ENCODE measurements at regions not wholly inside any gene's neighbourhood (a gene's known extent, or its start where the extent isn't known, plus 50 kb on each side); places are given as distances from the start of the nearest gene placed in this dataset.

DNA sequence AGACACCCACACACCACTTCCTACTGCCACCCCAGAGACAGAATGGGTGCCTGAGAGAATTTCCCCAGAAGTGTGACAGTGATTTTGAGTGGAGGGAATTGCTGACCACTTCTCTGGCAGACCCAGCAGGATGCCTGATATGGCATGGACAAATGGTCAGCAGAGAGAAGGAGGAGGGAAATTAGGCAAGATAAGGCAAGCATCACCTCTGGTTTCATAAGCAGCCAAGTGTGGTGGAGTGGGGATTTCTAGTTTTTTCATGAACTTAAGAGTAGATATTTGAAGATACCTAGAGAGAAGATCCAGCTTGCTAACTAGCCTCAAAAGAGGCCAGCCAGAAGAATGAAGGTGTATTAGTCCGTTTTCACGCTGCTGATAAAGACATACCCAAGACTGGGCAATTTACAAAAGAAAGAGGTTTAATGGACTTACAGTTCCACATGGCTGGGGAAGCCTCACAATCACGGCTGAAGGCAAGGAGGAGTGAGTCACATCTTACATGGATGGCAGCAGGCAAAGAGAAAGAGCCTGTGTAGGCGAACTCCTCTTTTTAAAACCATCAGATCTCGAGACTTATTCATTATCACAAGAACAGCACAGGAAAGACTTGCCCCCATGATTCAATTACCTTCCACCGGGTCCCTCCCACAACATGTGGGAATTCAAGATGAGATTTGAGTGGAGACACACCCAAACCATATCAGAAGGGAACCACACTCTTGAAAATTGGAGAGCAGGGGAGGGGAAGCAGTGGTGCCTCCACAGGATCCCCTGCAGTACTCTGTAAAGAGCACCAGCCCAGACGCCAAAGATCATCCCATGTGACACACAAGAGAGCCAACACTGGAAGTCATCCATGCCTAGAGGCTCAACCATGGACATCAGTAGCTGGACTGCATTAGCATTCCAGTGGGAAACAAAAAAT, 64.2 kb downstream of the RBM43 start:
- H3K36me3 ChIP-seq (ENCODE audit: insufficient read depth, low read length) = no peaks in the 10 kb centered on the region
- no peaks in the 10 kb centered on the region for H3K27me3 ChIP-seq (ENCODE audit: insufficient read depth, low read length)
- no peak overlapping the region for H3K27ac ChIP-seq (ENCODE audit: low read depth, low read length)
- no peak overlapping the region for H3K4me3 ChIP-seq (ENCODE audit: insufficient read depth, low read length)
- no peaks in the 10 kb centered on the region for H3K79me2 ChIP-seq (ENCODE audit: insufficient read depth, low read length)
- TF ChIP-seq CTCF (IDR thresholded peaks at IDR 0.05; ENCODE audit: extremely low read depth, low read depth, low read length) = no peak
- no peaks in the 10 kb centered on the region for H3K4me1 ChIP-seq (ENCODE audit: insufficient read depth, low read length)
- H4K20me1 ChIP-seq (ENCODE audit: insufficient read depth, low read length) = no peaks in the 10 kb centered on the region
- no peak overlapping the region for H2AFZ ChIP-seq (ENCODE audit: low read length)
- no peak overlapping the region for H3K4me2 ChIP-seq (ENCODE audit: insufficient read depth, low read length)
- no peaks in the 10 kb centered on the region for H3K9me3 ChIP-seq (ENCODE audit: low read depth, low read length)
- DNase-seq (ENCODE audit: insufficient read length, low spot score, missing footprints) = no peak

- Histone ChIP-seq H2AFZ (ENCODE audit: low read length) (no peak overlapping the region), H3K4me1 (ENCODE audit: insufficient read depth, low read length) (no peaks in the 10 kb centered on the region), H3K27me3 (ENCODE audit: insufficient read depth, low read length) (no peaks in the 10 kb centered on the region), H3K79me2 (ENCODE audit: insufficient read depth, low read length) (no peaks in the 10 kb centered on the region), H3K4me2 (ENCODE audit: insufficient read depth, low read length) (no peak overlapping the region), H3K27ac (ENCODE audit: low read depth, low read length) (no peak overlapping the region), H3K9me3 (ENCODE audit: low read depth, low read length) (no peaks in the 10 kb centered on the region), H3K4me3 (ENCODE audit: insufficient read depth, low read length) (no peak overlapping the region), H4K20me1 (ENCODE audit: insufficient read depth, low read length) (no peaks in the 10 kb centered on the region), H3K36me3 (ENCODE audit: insufficient read depth, low read length) (no peaks in the 10 kb centered on the region)
- DNase-seq (ENCODE audit: insufficient read length, low spot score, missing footprints) = no peak
- TF ChIP-seq CTCF (IDR thresholded peaks at IDR 0.05; ENCODE audit: extremely low read depth, low read depth, low read length) = no peak
These were observed 68.1 kb downstream of the RBM43 start for GRCh38 chr2:151193576-151193975.

- no peaks in the 10 kb centered on the region for H4K20me1 ChIP-seq (ENCODE audit: insufficient read depth, low read length)
- no peaks in the 10 kb centered on the region for H3K36me3 ChIP-seq (ENCODE audit: insufficient read depth, low read length)
- no peaks in the 10 kb centered on the region for H3K9me3 ChIP-seq (ENCODE audit: low read depth, low read length)
- no peak for DNase-seq (ENCODE audit: insufficient read length, low spot score, missing footprints)
- H2AFZ ChIP-seq (ENCODE audit: low read length) = no peak overlapping the region
- H3K4me1 ChIP-seq (ENCODE audit: insufficient read depth, low read length) = no peaks in the 10 kb centered on the region
- H3K4me2 ChIP-seq (ENCODE audit: insufficient read depth, low read length) = no peak overlapping the region
- TF ChIP-seq CTCF (IDR thresholded peaks at IDR 0.05; ENCODE audit: extremely low read depth, low read depth, low read length) = no peak
- no peak overlapping the region for H3K27ac ChIP-seq (ENCODE audit: low read depth, low read length)
- no peak overlapping the region for H3K4me3 ChIP-seq (ENCODE audit: insufficient read depth, low read length)
- H3K79me2 ChIP-seq (ENCODE audit: insufficient read depth, low read length) = no peaks in the 10 kb centered on the region
- no peaks in the 10 kb centered on the region for H3K27me3 ChIP-seq (ENCODE audit: insufficient read depth, low read length)
These were observed 69.0 kb downstream of the RBM43 start for GRCh38 chr2:151192681-151193080.

- no peaks in the 10 kb centered on the region for H3K4me1 ChIP-seq (ENCODE audit: insufficient read depth, low read length)
- no peak overlapping the region for H3K4me3 ChIP-seq (ENCODE audit: insufficient read depth, low read length)
- TF ChIP-seq CTCF (IDR thresholded peaks at IDR 0.05; ENCODE audit: extremely low read depth, low read depth, low read length) = no peak
- H3K27ac ChIP-seq (ENCODE audit: low read depth, low read length) = no peak overlapping the region
- H3K9me3 ChIP-seq (ENCODE audit: low read depth, low read length) = no peaks in the 10 kb centered on the region
- no peak overlapping the region for H2AFZ ChIP-seq (ENCODE audit: low read length)
- no peaks in the 10 kb centered on the region for H4K20me1 ChIP-seq (ENCODE audit: insufficient read depth, low read length)
- no peaks in the 10 kb centered on the region for H3K27me3 ChIP-seq (ENCODE audit: insufficient read depth, low read length)
- DNase-seq (ENCODE audit: insufficient read length, low spot score, missing footprints) = no peak
- H3K36me3 ChIP-seq (ENCODE audit: insufficient read depth, low read length) = no peaks in the 10 kb centered on the region
- H3K79me2 ChIP-seq (ENCODE audit: insufficient read depth, low read length) = no peaks in the 10 kb centered on the region
- H3K4me2 ChIP-seq (ENCODE audit: insufficient read depth, low read length) = no peak overlapping the region
These were observed 70.7 kb downstream of the RBM43 start for GRCh38 chr2:151191001-151191400.

Measured in osteoblast (primary cell).